ENCODE measurements at regions not wholly inside any gene's neighbourhood (a gene's known extent, or its start where the extent isn't known, plus 50 kb on each side); places are given as distances from the start of the nearest gene placed in this dataset.

- TF ChIP-seq, protein P1, sequence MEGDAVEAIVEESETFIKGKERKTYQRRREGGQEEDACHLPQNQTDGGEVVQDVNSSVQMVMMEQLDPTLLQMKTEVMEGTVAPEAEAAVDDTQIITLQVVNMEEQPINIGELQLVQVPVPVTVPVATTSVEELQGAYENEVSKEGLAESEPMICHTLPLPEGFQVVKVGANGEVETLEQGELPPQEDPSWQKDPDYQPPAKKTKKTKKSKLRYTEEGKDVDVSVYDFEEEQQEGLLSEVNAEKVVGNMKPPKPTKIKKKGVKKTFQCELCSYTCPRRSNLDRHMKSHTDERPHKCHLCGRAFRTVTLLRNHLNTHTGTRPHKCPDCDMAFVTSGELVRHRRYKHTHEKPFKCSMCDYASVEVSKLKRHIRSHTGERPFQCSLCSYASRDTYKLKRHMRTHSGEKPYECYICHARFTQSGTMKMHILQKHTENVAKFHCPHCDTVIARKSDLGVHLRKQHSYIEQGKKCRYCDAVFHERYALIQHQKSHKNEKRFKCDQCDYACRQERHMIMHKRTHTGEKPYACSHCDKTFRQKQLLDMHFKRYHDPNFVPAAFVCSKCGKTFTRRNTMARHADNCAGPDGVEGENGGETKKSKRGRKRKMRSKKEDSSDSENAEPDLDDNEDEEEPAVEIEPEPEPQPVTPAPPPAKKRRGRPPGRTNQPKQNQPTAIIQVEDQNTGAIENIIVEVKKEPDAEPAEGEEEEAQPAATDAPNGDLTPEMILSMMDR (IDR thresholded peaks at IDR 0.05), result no peak
- TF ChIP-seq POLR2AphosphoS5 (IDR thresholded peaks at IDR 0.05) (no peak), POLR2A (IDR thresholded peaks at IDR 0.05) (no peak), EP300 (IDR thresholded peaks at IDR 0.05; ENCODE audit: low read depth) (no peak)
Measured at GRCh38 chr4:132284910-132285426, 864.1 kb upstream of the PCDH10 start.
